ENCODE measurements at regions not wholly inside any gene's neighbourhood (a gene's known extent, or its start where the extent isn't known, plus 50 kb on each side); places are given as distances from the start of the nearest gene placed in this dataset.

- TF ChIP-seq CTCF (IDR thresholded peaks at IDR 0.05) (no peak), EP300 (IDR thresholded peaks at IDR 0.05) (no peak)
Observed at GRCh38 chr10:34907743-34908430, 92.8 kb upstream of the PARD3 start.

Measured in tibial nerve (tissue), 4 donors.